GF-D8 (cell line): ENCODE measurements at regions not wholly inside any gene's neighbourhood (a gene's known extent, or its start where the extent isn't known, plus 50 kb on each side); places are given as distances from the start of the nearest gene placed in this dataset.

Experiments
- DNase-seq: peaks from one replicate; lab custom pipeline; 2025; lab: John Stamatoyannopoulos, UW

DNA sequence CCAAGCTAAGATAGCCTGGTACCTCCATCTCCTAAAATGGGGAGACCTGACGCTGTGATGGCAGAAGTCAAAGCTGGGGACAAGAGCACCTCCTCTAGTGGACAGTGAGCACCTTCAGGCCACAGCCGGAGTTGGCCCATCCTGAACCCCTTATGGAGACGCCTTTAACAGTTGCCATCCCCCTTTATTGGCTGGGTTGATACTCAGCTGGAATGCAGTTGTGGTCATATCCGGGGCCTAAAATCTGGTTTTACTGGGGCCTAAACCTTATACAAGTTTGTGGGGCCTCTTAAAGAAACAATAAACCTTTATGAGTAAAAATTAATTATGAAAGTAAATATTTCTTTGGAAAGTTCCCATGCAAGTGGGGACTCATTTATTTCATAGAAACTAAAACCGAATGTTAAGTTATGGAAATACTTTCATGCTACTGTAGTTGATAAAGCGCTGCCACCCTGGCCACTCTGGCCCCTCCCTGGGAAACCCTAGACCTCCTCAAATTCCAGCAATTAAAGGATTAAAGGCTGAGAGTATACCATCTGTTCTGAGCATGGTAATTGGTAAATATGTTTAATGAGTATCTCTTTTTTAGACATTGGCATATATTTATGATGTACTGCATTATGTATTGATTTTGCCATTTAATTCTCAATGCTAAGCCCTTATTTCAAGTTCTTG, 95.1 kb upstream of the SASH1 start:
- DNase-seq: no peak

DNA sequence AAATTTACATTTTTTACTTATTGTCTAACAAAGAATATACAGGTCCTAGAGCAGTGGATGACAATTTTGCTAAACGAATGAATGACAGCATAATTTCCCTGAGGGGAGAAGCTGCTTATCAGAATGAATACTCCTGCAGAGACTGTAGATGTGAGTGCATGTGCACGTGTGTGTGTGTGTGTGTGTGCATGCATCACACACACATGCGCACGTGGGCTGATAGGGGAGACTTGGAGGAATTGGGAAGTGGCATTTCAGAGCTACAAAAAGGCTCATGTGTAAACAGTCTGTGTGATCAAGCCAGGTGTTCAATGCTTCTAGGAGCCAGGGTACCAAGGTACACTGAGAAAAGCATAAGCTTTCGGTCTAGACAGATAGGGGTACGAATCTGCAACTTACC, 93.5 kb upstream of the SASH1 start:
- no peak for DNase-seq

DNA sequence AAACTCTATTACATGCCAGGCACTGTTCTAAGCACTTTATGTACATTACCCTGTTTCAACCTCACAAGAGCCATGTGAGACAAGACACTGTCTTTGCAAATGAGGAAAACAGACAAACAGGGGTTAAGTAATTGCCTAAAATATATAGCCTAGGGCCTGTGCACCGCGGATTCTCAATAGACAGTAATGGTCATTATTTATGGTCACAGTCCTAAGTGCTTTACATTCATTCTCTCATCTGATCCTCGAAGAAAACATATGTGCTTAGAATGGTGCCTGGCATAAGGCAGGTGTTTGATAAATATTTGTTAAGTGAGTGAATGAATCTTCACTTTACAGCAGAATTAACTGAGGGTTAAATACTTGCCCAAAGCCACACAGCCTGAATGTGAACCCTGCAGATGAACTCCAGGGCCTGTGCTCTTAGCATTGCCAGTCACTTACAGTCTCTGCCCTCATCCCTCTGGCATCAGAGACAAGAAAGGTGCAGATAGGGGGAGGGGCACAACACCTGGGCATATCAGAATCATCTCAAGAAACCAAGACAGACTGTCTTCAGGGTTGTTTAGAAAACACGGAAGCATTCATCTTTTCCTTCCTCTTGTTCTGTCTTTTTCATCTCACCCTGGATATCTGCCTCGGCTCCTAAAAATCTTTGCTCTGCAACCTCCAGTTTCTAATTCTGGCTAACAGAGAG, 92.8 kb upstream of the SASH1 start:
- DNase-seq: no peak

DNA sequence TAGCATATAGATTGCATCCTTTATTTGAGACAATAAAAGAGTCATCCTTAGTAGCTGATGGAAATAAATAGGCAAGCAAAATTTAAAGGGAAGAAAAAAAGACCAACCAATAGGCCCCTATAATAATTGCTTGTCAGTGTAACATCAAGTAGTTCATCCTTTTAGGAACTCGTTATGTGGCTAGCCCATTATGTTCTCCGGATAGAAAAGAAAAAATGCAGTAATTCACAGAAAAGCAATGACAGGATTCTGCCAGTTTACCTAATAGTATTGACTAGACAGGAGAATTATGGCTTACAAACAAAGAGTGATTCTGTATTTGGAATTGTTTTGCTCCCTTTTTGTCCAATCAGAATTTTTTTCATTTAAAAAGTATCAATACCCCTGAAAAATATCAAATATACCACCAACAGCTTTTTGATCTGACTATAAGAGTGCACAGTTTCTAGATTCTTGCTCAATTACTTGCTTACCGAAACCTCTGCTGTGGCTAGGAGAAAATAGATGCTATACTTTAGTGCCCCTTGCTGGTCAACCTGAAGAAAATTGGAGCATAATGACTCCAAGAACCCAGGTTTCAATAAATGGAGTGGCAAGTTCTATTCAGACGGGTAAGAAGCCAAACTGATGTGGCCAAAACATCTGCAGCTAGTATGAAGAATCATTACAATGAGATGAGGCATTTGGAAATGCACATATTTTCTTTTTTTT, 91.5 kb upstream of the SASH1 start:
- peak; percentile 19 for DNase-seq

DNA sequence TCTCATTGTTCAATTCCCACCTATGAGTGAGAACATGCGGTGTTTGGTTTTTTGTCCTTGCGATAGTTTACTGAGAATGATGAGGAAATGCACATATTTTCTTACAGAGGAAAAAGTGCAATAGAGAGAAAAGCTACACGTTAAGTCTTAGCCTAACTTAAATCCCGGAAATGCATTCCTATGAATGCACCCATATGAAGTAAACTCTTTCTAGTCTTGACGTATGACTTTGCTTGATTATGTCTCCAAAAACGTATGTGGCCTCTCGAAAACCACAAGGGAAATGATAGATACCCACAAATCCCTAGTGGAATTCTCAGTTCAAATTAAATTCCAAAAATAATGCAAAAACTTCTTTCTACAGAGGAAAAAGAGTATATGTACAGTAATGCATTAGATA, 90.7 kb upstream of the SASH1 start:
- no peak for DNase-seq

DNA sequence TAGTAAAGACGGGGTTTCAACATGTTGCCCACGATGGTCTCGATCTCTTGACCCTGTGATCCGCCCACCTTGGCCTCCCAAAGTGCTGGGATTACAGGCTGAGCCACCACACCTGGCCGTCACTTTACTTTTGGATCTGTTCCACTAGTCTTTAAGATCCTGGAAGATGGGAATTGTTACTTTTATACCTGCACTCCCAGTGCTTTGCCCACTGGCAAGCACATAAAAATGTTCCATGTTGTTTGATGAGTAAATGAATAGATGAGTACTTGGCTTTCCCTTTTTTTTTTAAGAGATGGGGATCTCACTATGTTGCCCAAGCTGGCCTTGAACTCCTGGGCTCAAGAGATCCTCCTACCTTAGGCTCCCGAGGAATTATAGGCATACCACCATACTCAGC, 84.8 kb upstream of the SASH1 start:
- no peak for DNase-seq

- no peak for DNase-seq
Measured at GRCh38 chr6:148258868-148259267, 83.8 kb upstream of the SASH1 start.

- no peak for DNase-seq
Measured at GRCh38 chr6:148261470-148261869, 81.2 kb upstream of the SASH1 start.

GRCh38 chr6:148263010-148263409, 79.6 kb upstream of the SASH1 start:
- DNase-seq: no peak

DNA sequence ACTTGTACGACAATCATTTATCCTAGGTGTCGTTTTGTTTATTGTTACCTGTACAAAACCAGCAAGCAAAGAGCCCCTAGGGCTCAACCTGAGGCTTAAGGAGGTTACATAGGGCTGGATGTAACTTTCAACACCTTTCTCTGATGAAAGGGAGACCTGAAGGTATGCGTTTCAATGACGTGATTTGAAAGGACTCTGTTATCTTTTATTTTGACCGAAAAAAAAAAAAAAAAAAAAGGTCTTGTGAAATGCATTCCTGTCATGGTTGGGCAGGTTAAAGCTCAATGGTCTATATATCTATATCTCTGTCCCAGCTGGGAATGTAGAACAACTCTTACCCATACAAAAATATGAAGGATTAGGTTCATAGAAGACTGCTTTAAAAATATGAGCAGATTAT, 78.7 kb upstream of the SASH1 start:
- DNase-seq: no peak

- DNase-seq: no peak
Measured at GRCh38 chr6:148265054-148265453, 77.6 kb upstream of the SASH1 start.

DNA sequence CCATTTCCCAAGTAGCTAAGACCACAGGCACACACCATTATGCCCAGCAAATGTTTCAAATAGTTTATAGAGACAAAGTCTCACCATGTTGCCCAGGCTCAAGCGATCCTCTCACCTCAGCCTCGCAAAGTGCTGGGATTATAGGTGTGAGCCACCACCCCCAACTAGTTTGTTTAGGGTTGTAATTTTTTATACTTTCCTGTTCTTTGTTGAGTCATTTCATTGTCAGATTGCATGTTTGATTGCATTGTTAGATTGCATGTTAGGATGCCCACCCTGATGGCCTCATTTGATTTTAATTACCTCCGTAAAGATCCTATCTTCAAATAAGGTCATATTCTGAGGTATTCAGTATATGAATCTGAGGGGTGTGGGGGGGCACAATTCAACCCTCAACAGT, 73.3 kb upstream of the SASH1 start:
- DNase-seq: no peak

GRCh38 chr6:148271711-148272439, 70.8 kb upstream of the SASH1 start:
- no peak for DNase-seq

GRCh38 chr6:148272597-148272996, 70.0 kb upstream of the SASH1 start:
- DNase-seq: no peak

DNA sequence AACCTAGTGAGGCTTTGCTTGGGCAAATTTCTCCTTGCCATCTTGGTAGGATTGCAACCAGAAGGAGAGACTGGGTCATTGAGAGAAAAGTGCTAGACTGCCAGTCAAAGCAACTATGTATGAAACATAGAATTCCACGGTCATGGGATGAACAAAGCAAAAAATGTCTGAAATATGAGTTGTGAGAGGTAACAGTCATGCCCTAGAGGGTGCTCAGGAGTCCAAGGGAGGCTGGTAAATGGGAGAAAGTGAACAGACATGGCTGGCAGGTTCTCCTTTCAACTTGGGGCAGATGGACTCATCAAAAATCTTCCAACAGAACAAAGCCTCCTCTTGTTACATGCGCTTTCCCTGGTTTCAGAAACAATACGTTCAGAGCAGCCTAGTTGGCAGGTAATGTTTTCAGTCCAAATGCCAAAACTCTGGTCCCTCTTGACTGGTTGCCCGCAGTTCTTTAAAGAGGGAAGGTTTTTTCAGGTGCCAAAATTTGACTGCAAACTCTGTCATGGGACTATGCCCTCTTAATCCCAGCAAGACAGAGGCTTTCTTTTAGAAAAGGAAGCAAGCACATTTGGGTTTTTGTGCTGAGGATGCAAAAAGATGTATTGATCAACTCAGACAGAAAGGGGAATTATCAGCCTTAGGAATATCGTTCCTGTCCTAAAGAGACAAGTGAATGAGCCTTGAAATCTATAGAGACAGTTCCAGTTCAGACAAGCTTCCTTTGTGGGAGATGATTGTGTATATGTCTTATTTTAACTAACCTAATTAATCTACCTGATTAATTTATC, 68.5 kb upstream of the SASH1 start:
- DNase-seq: no peak

GRCh38 chr6:148274809-148275208, 67.8 kb upstream of the SASH1 start:
- no peak for DNase-seq

GRCh38 chr6:148285205-148285604, 57.4 kb upstream of the SASH1 start:
- no peak for DNase-seq

GRCh38 chr6:148286563-148286962, 56.1 kb upstream of the SASH1 start:
- DNase-seq: no peak

DNA sequence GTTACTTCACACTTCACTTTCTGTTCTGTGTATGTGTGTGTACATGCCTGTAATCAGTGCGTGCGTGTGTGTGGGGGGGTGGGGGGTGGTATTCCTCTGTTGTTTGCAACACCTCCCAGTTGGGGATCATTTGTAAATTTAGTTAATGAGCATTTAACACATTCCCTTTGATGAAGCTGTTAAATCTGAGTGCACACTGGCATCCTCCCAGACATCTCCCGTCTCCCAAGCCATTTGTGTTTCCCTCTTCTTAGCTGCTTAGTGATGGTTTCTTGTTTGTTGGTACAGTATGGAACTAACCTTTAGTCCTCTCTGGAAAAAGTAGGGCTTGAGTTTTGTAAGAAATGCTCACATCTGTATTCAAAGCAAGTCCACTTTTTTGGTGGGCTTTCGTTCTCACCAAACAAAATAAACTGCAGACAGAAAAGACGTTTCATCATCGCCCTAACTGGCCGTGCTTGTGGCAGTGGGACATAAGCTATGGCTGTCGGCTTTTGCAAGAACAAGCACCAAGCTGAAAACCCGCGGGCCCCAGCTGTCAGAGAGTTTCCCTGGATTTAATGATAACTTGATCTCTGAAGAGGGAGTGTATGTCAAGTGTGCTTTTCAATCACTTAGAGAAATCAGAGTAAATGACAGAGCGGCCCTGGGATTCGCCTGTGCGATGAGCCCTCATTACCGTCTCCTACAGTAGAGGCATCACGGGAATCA, 54.9 kb upstream of the SASH1 start:
- DNase-seq: no peak

DNA sequence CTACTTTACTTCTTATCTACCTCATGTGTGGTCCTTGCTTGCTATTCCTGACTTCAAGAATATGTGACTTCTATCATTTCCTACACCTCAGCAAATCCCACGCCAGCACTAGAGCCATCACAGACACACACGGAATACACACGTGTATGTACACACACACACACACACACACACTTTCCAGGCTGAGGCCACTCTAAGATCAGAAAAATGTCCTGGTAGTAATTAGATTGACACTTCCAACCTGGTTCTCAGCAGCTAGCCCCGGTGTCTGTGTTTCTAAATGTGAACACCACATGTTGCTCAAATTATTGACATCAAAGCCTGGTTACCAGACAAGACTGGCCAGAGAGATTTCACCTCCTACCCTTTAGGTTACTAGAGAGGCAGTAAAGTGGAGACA, 54.1 kb upstream of the SASH1 start:
- DNase-seq: no peak

- no peak for DNase-seq
Measured at GRCh38 chr6:148289153-148289552, 53.5 kb upstream of the SASH1 start.
